ENCODE measurements at regions not wholly inside any gene's neighbourhood (a gene's known extent, or its start where the extent isn't known, plus 50 kb on each side); places are given as distances from the start of the nearest gene placed in this dataset.

GRCh38 chr3:96294143-96294542 lies 520.3 kb upstream of the EPHA6 start:
- TF ChIP-seq POLR2A (IDR thresholded peaks at IDR 0.05; ENCODE audit: low read depth, low read length) (no peak), CTCF (IDR thresholded peaks at IDR 0.05; ENCODE audit: extremely low read depth in 1 of 2, insufficient read depth in 1 of 2, low read depth in 1 of 2, low read length in 2 of 2) (no peak), POLR2AphosphoS5 (IDR thresholded peaks at IDR 0.05; ENCODE audit: insufficient read depth, low read depth, low read length) (no peak), EZH2 (IDR thresholded peaks at IDR 0.05; ENCODE audit: borderline replicate concordance, low read depth, low read length, severe bottlenecking) (no peak), JUN (IDR thresholded peaks at IDR 0.05; ENCODE audit: borderline replicate concordance, insufficient read depth, insufficient read length, low read depth) (no peak), FOS (IDR thresholded peaks at IDR 0.05; ENCODE audit: borderline replicate concordance, insufficient read depth, low read length) (no peak)
- TF ChIP-seq, protein P1, sequence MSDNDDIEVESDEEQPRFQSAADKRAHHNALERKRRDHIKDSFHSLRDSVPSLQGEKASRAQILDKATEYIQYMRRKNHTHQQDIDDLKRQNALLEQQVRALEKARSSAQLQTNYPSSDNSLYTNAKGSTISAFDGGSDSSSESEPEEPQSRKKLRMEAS (IDR thresholded peaks at IDR 0.05; ENCODE audit: insufficient read depth, insufficient read length), result no peak

Data from endothelial cell of umbilical vein (primary cell).